ENCODE measurements at regions not wholly inside any gene's neighbourhood (a gene's known extent, or its start where the extent isn't known, plus 50 kb on each side); places are given as distances from the start of the nearest gene placed in this dataset.

DNA sequence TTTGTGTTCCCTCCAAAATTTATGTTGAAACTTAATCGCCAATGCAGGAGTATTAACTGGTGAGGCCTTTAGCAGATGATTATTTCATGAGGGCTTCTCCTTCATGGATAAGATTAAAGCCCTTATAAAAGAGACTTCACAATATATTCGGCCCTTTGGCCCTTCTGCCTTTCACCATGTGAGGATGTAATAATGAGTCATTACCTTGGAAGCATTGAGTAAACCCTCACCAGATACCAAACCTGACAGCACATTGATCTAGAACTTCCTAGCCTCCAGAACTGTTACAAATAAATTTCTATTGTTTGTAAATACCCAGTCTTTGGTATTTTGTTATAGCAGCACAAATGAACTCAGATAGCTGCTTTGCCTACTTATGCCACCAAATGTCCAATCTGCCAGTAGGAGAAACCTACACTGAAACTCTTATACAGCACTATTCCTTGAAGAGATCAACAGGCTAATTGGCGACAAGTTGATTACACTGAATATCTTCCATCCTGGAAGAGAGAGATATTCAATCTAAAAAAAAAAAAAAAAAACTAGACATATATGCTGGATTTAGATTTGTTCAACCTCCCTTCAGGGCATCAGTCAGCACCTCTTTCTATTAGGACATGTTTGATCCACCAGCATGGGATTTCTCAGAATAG, 125.9 kb upstream of the COL5A2 start:
- H3F3A ChIP-seq (ENCODE audit: control insufficient read depth, insufficient read depth), result no peaks in the 10 kb centered on the region
- no peaks in the 10 kb centered on the region for H3K27me3 ChIP-seq (ENCODE audit: control insufficient read depth, low read length)
- no peaks in the 10 kb centered on the region for H3K79me2 ChIP-seq (ENCODE audit: control insufficient read depth, low read length)
- no peaks in the 10 kb centered on the region for H4K20me1 ChIP-seq (ENCODE audit: control insufficient read depth, insufficient read depth, low read depth, low read length)
- no peaks in the 10 kb centered on the region for H3K9me2 ChIP-seq (replicated peaks; ENCODE audit: control insufficient read depth, low read length)
- H3K4me2 ChIP-seq (ENCODE audit: low read length), result no peak overlapping the region
- H3K4me1 ChIP-seq (ENCODE audit: control insufficient read depth, low read length), result no peaks in the 10 kb centered on the region
- no peak overlapping the region for H3K27ac ChIP-seq (ENCODE audit: low read depth, low read length)
- TF ChIP-seq, protein P1, sequence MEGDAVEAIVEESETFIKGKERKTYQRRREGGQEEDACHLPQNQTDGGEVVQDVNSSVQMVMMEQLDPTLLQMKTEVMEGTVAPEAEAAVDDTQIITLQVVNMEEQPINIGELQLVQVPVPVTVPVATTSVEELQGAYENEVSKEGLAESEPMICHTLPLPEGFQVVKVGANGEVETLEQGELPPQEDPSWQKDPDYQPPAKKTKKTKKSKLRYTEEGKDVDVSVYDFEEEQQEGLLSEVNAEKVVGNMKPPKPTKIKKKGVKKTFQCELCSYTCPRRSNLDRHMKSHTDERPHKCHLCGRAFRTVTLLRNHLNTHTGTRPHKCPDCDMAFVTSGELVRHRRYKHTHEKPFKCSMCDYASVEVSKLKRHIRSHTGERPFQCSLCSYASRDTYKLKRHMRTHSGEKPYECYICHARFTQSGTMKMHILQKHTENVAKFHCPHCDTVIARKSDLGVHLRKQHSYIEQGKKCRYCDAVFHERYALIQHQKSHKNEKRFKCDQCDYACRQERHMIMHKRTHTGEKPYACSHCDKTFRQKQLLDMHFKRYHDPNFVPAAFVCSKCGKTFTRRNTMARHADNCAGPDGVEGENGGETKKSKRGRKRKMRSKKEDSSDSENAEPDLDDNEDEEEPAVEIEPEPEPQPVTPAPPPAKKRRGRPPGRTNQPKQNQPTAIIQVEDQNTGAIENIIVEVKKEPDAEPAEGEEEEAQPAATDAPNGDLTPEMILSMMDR (IDR thresholded peaks at IDR 0.05; ENCODE audit: low read depth, low read length, poor library complexity, severe bottlenecking), result no peak
- TF ChIP-seq EZH2phosphoT487 (IDR thresholded peaks at IDR 0.05; ENCODE audit: borderline replicate concordance, low read length), result no peak
- H3K9me3 ChIP-seq (ENCODE audit: control insufficient read depth, insufficient read depth, low read length), result no peaks in the 10 kb centered on the region
- H3K36me3 ChIP-seq (ENCODE audit: control insufficient read depth, low read length), result no peaks in the 10 kb centered on the region
- H3K4me3 ChIP-seq (ENCODE audit: low read length), result no peak overlapping the region

DNA sequence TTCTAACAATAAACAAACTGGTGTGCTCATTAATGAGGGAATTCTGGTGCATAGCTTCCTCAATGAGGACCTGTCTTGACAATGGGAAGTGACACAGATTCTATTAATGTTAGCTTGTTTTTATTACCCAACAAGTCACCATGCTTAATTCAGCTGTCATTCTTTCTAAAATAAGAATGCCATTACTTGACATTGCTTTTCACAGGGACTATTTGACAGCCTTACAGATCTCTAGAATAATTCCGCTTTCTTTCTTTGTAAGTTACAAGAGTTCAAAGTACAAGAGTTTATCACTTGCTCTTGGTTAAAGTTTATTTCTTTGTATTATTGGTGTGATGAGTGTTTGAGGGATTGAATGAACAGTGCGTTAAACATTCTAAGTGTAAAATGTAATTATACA, 127.0 kb upstream of the COL5A2 start:
- no peaks in the 10 kb centered on the region for H4K20me1 ChIP-seq (ENCODE audit: control insufficient read depth, insufficient read depth, low read depth, low read length)
- TF ChIP-seq, protein P1 (IDR thresholded peaks at IDR 0.05; ENCODE audit: low read depth, low read length, poor library complexity, severe bottlenecking), result no peak
- TF ChIP-seq EZH2phosphoT487 (IDR thresholded peaks at IDR 0.05; ENCODE audit: borderline replicate concordance, low read length), result no peak
- H3K9me2 ChIP-seq (replicated peaks; ENCODE audit: control insufficient read depth, low read length), result no peaks in the 10 kb centered on the region
- H3K9me3 ChIP-seq (ENCODE audit: control insufficient read depth, insufficient read depth, low read length), result no peaks in the 10 kb centered on the region
- H3K27me3 ChIP-seq (ENCODE audit: control insufficient read depth, low read length), result no peaks in the 10 kb centered on the region
- no peaks in the 10 kb centered on the region for H3K4me1 ChIP-seq (ENCODE audit: control insufficient read depth, low read length)
- no peaks in the 10 kb centered on the region for H3K79me2 ChIP-seq (ENCODE audit: control insufficient read depth, low read length)
- H3K4me3 ChIP-seq (ENCODE audit: low read length), result no peak overlapping the region
- H3K36me3 ChIP-seq (ENCODE audit: control insufficient read depth, low read length), result no peaks in the 10 kb centered on the region
- H3K4me2 ChIP-seq (ENCODE audit: low read length), result no peak overlapping the region
- no peaks in the 10 kb centered on the region for H3F3A ChIP-seq (ENCODE audit: control insufficient read depth, insufficient read depth)
- no peak overlapping the region for H3K27ac ChIP-seq (ENCODE audit: low read depth, low read length)

GRCh38 chr2:189308056-189308790, 128.7 kb upstream of the COL5A2 start:
- Histone ChIP-seq H3K36me3 (ENCODE audit: control insufficient read depth, low read length) (no peaks in the 10 kb centered on the region), H3F3A (ENCODE audit: control insufficient read depth, insufficient read depth) (no peaks in the 10 kb centered on the region), H4K20me1 (ENCODE audit: control insufficient read depth, insufficient read depth, low read depth, low read length) (no peaks in the 10 kb centered on the region), H3K4me2 (ENCODE audit: low read length) (no peak overlapping the region), H3K27ac (ENCODE audit: low read depth, low read length) (no peak overlapping the region), H3K9me2 (replicated peaks; ENCODE audit: control insufficient read depth, low read length) (no peaks in the 10 kb centered on the region), H3K9me3 (ENCODE audit: control insufficient read depth, insufficient read depth, low read length) (no peaks in the 10 kb centered on the region), H3K4me3 (ENCODE audit: low read length) (no peak overlapping the region), H3K27me3 (ENCODE audit: control insufficient read depth, low read length) (no peaks in the 10 kb centered on the region), H3K79me2 (ENCODE audit: control insufficient read depth, low read length) (no peaks in the 10 kb centered on the region), H3K4me1 (ENCODE audit: control insufficient read depth, low read length) (no peaks in the 10 kb centered on the region)
- TF ChIP-seq EZH2phosphoT487 (IDR thresholded peaks at IDR 0.05; ENCODE audit: borderline replicate concordance, low read length), result no peak
- TF ChIP-seq, protein P1 (IDR thresholded peaks at IDR 0.05; ENCODE audit: low read depth, low read length, poor library complexity, severe bottlenecking), result no peak

All from DOHH2 (cell line).